ENCODE measurements at regions not wholly inside any gene's neighbourhood (a gene's known extent, or its start where the extent isn't known, plus 50 kb on each side); places are given as distances from the start of the nearest gene placed in this dataset.
"Not testable (repeated sequence)": the region's sequence is repeated elsewhere in the genome, so short reads cannot be mapped to it uniquely, and the experiment has no call there.

GRCh38 chr3:112755046-112755445 lies 91.6 kb downstream of the CD200R1L start:
- TF ChIP-seq, protein P1, sequence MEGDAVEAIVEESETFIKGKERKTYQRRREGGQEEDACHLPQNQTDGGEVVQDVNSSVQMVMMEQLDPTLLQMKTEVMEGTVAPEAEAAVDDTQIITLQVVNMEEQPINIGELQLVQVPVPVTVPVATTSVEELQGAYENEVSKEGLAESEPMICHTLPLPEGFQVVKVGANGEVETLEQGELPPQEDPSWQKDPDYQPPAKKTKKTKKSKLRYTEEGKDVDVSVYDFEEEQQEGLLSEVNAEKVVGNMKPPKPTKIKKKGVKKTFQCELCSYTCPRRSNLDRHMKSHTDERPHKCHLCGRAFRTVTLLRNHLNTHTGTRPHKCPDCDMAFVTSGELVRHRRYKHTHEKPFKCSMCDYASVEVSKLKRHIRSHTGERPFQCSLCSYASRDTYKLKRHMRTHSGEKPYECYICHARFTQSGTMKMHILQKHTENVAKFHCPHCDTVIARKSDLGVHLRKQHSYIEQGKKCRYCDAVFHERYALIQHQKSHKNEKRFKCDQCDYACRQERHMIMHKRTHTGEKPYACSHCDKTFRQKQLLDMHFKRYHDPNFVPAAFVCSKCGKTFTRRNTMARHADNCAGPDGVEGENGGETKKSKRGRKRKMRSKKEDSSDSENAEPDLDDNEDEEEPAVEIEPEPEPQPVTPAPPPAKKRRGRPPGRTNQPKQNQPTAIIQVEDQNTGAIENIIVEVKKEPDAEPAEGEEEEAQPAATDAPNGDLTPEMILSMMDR (conservative IDR thresholded peaks at IDR 0.05; ENCODE audit: low read depth, low read length) = not testable (repeated sequence)
- TF ChIP-seq RAD21 (IDR thresholded peaks at IDR 0.05; ENCODE audit: low read length); CEBPB (IDR thresholded peaks at IDR 0.05; ENCODE audit: low read depth, low read length); RCOR1 (IDR thresholded peaks at IDR 0.05; ENCODE audit: insufficient replicate concordance, low read length); POLR2A (IDR thresholded peaks at IDR 0.05; ENCODE audit: low read depth, low read length); SMC3 (IDR thresholded peaks at IDR 0.05; ENCODE audit: low read depth, low read length); RFX5 (IDR thresholded peaks at IDR 0.05; ENCODE audit: low read depth, low read length); FOS (IDR thresholded peaks at IDR 0.05; ENCODE audit: low read depth, low read length): not testable (repeated sequence)
- TF ChIP-seq, protein P2, sequence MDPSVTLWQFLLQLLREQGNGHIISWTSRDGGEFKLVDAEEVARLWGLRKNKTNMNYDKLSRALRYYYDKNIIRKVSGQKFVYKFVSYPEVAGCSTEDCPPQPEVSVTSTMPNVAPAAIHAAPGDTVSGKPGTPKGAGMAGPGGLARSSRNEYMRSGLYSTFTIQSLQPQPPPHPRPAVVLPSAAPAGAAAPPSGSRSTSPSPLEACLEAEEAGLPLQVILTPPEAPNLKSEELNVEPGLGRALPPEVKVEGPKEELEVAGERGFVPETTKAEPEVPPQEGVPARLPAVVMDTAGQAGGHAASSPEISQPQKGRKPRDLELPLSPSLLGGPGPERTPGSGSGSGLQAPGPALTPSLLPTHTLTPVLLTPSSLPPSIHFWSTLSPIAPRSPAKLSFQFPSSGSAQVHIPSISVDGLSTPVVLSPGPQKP (IDR thresholded peaks at IDR 0.05; ENCODE audit: borderline replicate concordance, low read depth, low read length) = not testable (repeated sequence)
- TF ChIP-seq, protein P3, sequence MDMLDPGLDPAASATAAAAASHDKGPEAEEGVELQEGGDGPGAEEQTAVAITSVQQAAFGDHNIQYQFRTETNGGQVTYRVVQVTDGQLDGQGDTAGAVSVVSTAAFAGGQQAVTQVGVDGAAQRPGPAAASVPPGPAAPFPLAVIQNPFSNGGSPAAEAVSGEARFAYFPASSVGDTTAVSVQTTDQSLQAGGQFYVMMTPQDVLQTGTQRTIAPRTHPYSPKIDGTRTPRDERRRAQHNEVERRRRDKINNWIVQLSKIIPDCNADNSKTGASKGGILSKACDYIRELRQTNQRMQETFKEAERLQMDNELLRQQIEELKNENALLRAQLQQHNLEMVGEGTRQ (IDR thresholded peaks at IDR 0.05; ENCODE audit: low read depth, low read length) = not testable (repeated sequence)

All from IMR-90 (cell line).